Ishikawa (cell line): ENCODE measurements at regions not wholly inside any gene's neighbourhood (a gene's known extent, or its start where the extent isn't known, plus 50 kb on each side); places are given as distances from the start of the nearest gene placed in this dataset.

Experiments used
- CEBPB ChIP-seq: IDR thresholded peaks from 2 replicates; pipeline ENCODE4 v1.6.1; 2012
- CREB1 ChIP-seq: IDR thresholded peaks from 2 replicates; pipeline ENCODE4 v1.6.1; 2012; ENCODE audit warnings: low read depth
- EGR1 ChIP-seq: IDR thresholded peaks from 2 replicates; pipeline ENCODE4 v1.6.1; 2012
- EP300 ChIP-seq: IDR thresholded peaks from 2 replicates; pipeline ENCODE4 v1.6.1; 2012; ENCODE audit warnings: borderline replicate concordance
- FOXM1 ChIP-seq: IDR thresholded peaks from 2 replicates; pipeline ENCODE4 v1.6.1; 2012; ENCODE audit warnings: low read depth, borderline replicate concordance
- MAX ChIP-seq: IDR thresholded peaks from 2 replicates; pipeline ENCODE4 v1.6.1; 2012
- NFIC ChIP-seq: IDR thresholded peaks from 2 replicates; pipeline ENCODE4 v1.6.1; 2012
- RAD21 ChIP-seq: IDR thresholded peaks from 2 replicates; pipeline ENCODE4 v1.6.1; 2012; ENCODE audit warnings: low read depth
- REST ChIP-seq: IDR thresholded peaks from 2 replicates; pipeline ENCODE4 v1.6.1; 2012; ENCODE audit warnings: low read depth, mild to moderate bottlenecking
- TAF1 ChIP-seq: IDR thresholded peaks from 2 replicates; pipeline ENCODE4 v1.6.1; 2012; ENCODE audit warnings: low read depth, mild to moderate bottlenecking
- TCF12 ChIP-seq: IDR thresholded peaks from 2 replicates; pipeline ENCODE4 v1.6.1; 2012; ENCODE audit warnings: low read depth
- TEAD4 ChIP-seq: IDR thresholded peaks from 2 replicates; pipeline ENCODE4 v1.6.1; 2012
- USF1 ChIP-seq: IDR thresholded peaks from 2 replicates; pipeline ENCODE4 v1.6.1; 2012
- YY1 ChIP-seq: IDR thresholded peaks from 2 replicates; pipeline ENCODE4 v1.6.1; 2012; ENCODE audit warnings: low read depth
- ZBTB7A ChIP-seq: IDR thresholded peaks from 2 replicates; pipeline ENCODE4 v1.6.1; 2012; ENCODE audit warnings: low read depth

- TF ChIP-seq RAD21 (no peak), NFIC (no peak), TCF12 (no peak), CEBPB (no peak), ZBTB7A (no peak), FOXM1 (no peak), YY1 (no peak), CREB1 (no peak), TAF1 (no peak), MAX (no peak), USF1 (no peak), REST (no peak), TEAD4 (no peak), EGR1 (no peak), EP300 (no peak)
Observed at GRCh38 chr16:16578701-16579100, 199.8 kb downstream of the NPIPA7 start.

GRCh38 chr16:16593156-16593863, 214.4 kb downstream of the NPIPA7 start:
- TF ChIP-seq RAD21: peak; percentile 53

- peak; percentile 64 for TF ChIP-seq REST
Observed at GRCh38 chr16:16614484-16614883, 235.5 kb downstream of the NPIPA7 start.

GRCh38 chr16:16625140-16625539, 246.2 kb downstream of the NPIPA7 start:
- TF ChIP-seq USF1: 0 out of 2 replicates have a peak, but pooled peaks have one; percentile 25

GRCh38 chr16:16763449-16763848, 384.5 kb downstream of the NPIPA7 start:
- TF ChIP-seq CREB1 (no peak), REST (no peak), NFIC (no peak), EGR1 (no peak), EP300 (no peak), CEBPB (no peak), RAD21 (no peak), ZBTB7A (no peak), YY1 (no peak), USF1 (no peak), MAX (no peak), TCF12 (no peak), TAF1 (no peak), FOXM1 (no peak), TEAD4 (no peak)
